DMS53 (cell line): ENCODE measurements at regions not wholly inside any gene's neighbourhood (a gene's known extent, or its start where the extent isn't known, plus 50 kb on each side); places are given as distances from the start of the nearest gene placed in this dataset.

Source experiments
- DNase-seq: peaks from one replicate; lab custom pipeline; 2025; lab: John Stamatoyannopoulos, UW

GRCh38 chr15:60093273-60094067 is 89.4 kb downstream of the FOXB1 start:
- peak; percentile 67 for DNase-seq

DNA sequence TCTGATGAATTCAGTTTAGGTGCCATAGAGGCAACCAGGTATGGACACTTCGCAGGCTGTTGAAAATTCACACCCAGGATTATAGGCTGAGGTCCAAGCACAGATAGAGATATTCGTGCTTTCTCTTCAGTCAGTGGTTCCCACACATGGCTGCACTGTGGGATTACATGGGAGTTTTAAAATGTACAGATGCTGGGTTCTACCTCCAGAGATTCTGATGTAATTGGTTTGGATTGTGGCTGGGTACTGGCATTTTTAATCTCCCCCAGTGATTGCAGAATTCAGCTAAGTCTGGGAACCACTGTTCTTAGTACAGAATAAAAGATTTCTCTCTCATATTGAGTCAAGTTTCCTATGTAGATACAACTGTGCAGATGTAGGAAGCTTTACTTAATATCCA is 91.6 kb downstream of the FOXB1 start:
- DNase-seq: no peak

- DNase-seq: no peak
Observed at GRCh38 chr15:60096157-60096556, 92.0 kb downstream of the FOXB1 start.

- DNase-seq: peak; percentile 60
Observed at GRCh38 chr15:60101416-60101815, 97.3 kb downstream of the FOXB1 start.

GRCh38 chr15:60102748-60103147 is 98.6 kb downstream of the FOXB1 start:
- DNase-seq: no peak

GRCh38 chr15:60110909-60111308 is 106.8 kb downstream of the FOXB1 start:
- DNase-seq: no peak

DNA sequence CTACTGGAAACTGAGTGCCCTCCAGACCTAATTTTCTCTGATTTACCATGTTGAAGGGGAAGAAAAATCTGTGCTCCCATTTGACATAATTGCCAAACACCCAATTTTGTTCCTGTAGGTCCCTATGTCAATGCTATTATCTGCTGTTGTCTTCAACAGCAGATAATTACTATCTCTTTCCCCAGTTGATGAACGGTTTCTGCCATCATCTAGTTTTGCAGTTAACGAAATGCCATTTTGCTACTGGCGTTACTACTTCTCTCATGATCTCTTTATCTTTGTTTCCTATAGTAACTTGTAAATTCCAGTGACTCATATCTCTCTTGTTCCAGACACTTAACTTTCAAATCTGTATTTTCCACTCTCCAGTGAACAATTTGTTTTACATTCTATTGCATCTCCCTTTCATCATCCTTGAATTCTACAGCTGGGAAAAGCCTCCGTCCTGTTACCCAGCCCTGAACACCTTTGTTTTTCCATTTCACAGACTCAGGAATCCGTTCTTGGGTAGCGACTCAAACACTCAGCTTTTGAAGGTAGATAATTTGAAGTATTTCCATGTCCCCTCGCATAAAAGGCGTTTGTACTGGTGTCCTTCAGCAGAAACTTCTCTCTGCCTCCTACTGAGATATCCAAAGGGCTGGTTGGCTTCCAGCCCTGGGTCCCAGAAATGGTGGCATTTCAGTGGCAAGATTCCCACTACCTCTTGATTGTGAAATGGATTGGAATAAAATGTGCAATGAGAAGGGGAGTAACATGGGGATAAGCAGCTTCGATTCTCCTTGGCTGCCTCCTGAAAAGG is 111.7 kb downstream of the FOXB1 start:
- DNase-seq: peak; percentile 33

- DNase-seq: no peak
Observed at GRCh38 chr15:60116456-60117089, 112.5 kb downstream of the FOXB1 start.

DNA sequence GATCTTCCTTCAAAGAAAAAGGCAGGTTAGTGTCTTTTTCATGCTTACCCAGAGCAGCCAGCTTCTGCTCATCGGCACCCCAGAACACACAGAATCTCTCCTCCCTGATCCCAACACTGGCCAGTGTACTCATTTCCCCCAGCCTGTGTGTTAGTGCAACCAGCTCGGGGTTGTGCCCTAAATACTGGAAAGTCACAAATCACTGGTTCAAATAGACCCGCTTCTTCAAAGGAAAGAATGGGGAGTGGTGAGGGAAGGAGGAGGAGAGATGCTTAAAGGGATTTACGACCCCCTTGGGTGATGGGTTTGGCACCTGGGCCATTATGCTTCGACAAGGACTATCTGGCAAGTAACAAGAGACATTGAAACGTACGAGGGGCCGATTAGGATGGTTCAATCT is 114.0 kb downstream of the FOXB1 start:
- no peak for DNase-seq

- DNase-seq: no peak
Observed at GRCh38 chr15:60118626-60119025, 114.5 kb downstream of the FOXB1 start.

- DNase-seq: no peak
Observed at GRCh38 chr15:60119101-60119500, 115.0 kb downstream of the FOXB1 start.

GRCh38 chr15:60120100-60120499 is 116.0 kb downstream of the FOXB1 start:
- DNase-seq: peak; percentile 51

- DNase-seq: no peak
Observed at GRCh38 chr15:60121845-60122244, 117.7 kb downstream of the FOXB1 start.

DNA sequence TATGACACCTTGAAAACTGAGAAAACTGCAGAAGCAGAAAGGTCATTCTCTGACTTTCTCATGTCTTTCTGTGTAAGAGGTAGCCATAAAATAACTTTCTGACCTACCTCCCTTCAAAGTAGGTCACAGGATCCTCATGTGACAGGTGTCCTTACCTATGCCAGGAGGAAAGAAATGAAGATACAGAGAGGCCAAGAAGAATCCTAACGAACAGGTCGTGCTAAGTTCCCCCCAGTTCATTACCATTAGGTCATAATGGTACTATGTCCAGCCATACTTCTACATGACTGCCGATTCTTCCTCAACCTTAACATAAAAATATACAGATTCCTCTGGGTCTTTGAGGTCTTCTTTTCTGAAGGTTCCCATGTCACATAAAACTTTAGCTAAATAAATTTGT is 118.6 kb downstream of the FOXB1 start:
- DNase-seq: no peak

DNA sequence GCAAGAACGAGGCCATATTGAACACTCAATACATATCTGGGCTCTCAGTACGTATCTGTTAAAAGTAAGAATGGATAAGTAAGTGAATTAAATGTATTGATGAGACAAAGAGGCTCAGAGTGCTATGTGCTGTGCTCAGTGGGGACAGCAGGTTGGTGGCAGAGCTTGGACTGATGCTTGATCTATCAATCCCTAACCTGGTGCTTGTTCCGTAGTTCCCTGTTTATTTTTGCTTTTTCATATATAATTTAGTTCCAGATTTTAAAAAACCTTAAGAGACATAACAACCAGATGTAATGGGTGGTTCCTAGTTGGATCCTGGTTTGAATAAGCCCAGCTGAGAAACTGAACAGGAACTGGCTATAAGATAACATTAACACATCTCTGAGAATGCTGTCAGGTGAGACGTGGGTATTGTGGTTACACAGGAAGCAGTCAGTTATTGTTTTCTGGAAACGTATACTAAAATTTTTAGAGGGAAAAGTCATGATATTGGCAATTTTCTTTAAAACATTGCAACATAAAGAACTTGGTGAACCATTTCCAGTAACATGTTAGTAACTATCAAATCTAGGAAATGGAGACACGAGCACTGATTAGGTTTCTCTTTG is 120.5 kb downstream of the FOXB1 start:
- DNase-seq: no peak

DNA sequence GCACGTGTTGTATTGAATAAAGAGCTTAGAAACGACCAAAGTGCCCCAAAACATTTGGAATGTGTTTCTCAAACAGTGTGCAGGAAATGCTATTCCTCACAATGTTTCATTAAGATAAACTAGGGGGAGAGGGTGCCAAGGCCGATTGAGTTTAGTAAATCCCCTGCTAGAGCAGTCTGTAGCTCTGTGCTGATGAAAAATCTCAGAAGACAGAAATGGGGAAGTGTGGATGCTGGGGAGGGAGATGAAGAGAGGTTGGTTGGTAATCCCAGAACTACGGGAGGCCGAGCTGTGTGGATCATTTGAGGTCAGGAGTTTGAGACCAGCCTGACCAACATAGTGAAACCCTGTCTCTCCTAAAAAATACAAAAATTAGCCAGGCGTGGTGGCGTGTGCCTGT is 121.2 kb downstream of the FOXB1 start:
- DNase-seq: no peak

DNA sequence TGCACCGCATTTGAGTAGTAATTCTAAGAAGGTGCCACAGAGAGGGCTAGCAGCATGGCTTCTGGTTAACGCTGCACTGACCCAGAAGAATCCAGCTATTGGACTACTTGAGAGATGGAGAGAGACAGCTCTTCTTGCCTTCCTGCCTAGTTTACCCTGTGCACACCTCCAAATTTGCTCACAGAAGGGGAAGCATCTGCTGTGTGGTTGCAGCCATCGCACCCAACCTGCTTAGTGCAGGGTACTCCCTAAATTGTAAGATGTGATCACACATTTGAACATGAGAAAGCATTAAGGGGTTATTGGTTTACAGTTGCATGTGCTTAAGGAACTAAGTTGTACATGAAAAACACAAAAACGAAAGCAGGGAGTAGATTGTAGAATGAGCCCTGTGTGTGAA is 122.1 kb downstream of the FOXB1 start:
- no peak for DNase-seq

DNA sequence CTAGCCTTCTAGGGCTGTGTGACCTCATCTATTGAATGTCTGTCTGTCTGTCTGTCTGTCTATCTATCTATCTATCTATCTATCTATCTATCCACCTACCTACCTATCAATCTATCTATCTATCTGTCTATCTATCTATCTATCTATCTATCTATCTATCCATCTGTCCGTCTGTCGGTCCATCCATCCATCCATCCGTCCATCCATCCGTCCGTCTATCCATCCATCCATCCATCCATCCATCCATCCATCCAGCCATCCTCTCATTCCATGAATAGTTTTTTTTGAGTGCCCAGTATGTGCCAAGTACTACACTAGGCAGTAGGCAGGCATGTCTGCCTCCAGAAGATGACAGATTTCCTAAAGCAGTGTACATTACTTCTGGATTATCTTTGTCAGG is 122.5 kb downstream of the FOXB1 start:
- DNase-seq: no peak

DNA sequence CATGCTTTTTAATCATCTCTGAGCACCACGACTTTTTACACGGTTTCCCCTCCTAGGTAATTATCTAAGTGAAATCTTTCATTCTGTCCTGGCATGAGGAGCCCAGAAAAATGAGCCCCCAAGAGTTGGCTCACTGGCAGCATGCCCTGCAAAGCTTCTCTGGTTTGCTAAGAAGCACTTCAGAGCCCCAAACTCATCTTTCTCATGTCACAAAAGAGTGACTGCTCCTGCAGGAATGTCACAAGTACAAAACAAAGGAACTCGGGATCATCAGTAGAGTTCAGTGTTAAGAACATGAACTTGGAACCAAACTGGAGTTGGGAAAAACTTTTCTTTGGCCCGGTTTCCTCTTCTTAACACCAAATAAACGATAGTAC is 123.9 kb downstream of the FOXB1 start:
- DNase-seq: no peak

- DNase-seq: peak; percentile 10
Observed at GRCh38 chr15:60128710-60129109, 124.6 kb downstream of the FOXB1 start.

DNA sequence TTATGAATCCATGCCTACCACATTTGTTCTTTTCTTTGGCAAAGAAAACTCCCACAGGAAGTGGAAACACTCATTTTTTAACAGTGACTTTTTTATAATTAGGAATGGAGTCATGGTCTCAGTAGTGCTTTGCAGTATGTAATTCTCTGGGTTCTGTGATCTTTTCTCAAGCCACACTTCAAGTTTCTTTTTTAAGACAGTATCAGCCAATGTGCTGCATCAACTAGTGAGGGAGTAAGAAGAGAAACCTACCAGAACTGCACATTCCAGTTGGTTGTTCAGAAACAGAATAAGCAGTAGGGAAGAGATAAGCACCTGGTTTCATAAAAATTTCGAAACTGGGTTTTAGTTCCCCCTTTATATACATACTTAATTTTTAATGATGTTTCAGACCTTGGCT is 126.3 kb downstream of the FOXB1 start:
- DNase-seq: no peak

- no peak for DNase-seq
Observed at GRCh38 chr15:60130821-60131220, 126.7 kb downstream of the FOXB1 start.

- peak; percentile 53 for DNase-seq
Observed at GRCh38 chr15:60134609-60135008, 130.5 kb downstream of the FOXB1 start.
